IMR-90 (cell line): ENCODE measurements at regions not wholly inside any gene's neighbourhood (a gene's known extent, or its start where the extent isn't known, plus 50 kb on each side); places are given as distances from the start of the nearest gene placed in this dataset.

Source experiments
- CEBPB ChIP-seq: IDR thresholded peaks from 2 replicates; pipeline ENCODE4 v1.6.1; 2012; ENCODE audit warnings: low read depth, low read length, improper control_type of control experiment
- CTCF ChIP-seq: conservative IDR thresholded peaks from 2 replicates; pipeline ENCODE4 v1.5.1; 2012; ENCODE audit warnings: mild to moderate bottlenecking, low read depth, low read length, improper control_type of control experiment
- MXI1 ChIP-seq: IDR thresholded peaks from 2 replicates; pipeline ENCODE4 v1.6.1; 2012; ENCODE audit warnings: low read depth, mild to moderate bottlenecking, low read length, moderate library complexity, borderline replicate concordance
- POLR2A ChIP-seq: IDR thresholded peaks from 2 replicates; pipeline ENCODE4 v1.6.1; 2012; ENCODE audit warnings: mild to moderate bottlenecking, low read depth, low read length
- RAD21 ChIP-seq: IDR thresholded peaks from 2 replicates; pipeline ENCODE4 v1.6.1; 2012; ENCODE audit warnings: low read length, improper control_type of control experiment
- RCOR1 ChIP-seq: IDR thresholded peaks from 2 replicates; pipeline ENCODE4 v1.6.1; 2012; ENCODE audit warnings: mild to moderate bottlenecking, low read length, improper control_type of control experiment; ENCODE audit not compliant: insufficient replicate concordance
- RFX5 ChIP-seq: IDR thresholded peaks from 2 replicates; pipeline ENCODE4 v1.8.0; 2012; ENCODE audit warnings: low read depth, mild to moderate bottlenecking, low read length, moderate library complexity
- SMC3 ChIP-seq: fragments of 150-350 bp; IDR thresholded peaks from 2 replicates; pipeline ENCODE4 v1.6.1; 2016; ENCODE audit warnings: low read depth, mild to moderate bottlenecking, antibody characterized with exemption, low read length, moderate library complexity
- TF ChIP-seq, protein P1 (sequence below): fragments of 150-350 bp; IDR thresholded peaks from 2 replicates; pipeline ENCODE4 v1.6.1; 2016; ENCODE audit warnings: low read depth, mild to moderate bottlenecking, low read length, moderate library complexity, borderline replicate concordance

DNA sequence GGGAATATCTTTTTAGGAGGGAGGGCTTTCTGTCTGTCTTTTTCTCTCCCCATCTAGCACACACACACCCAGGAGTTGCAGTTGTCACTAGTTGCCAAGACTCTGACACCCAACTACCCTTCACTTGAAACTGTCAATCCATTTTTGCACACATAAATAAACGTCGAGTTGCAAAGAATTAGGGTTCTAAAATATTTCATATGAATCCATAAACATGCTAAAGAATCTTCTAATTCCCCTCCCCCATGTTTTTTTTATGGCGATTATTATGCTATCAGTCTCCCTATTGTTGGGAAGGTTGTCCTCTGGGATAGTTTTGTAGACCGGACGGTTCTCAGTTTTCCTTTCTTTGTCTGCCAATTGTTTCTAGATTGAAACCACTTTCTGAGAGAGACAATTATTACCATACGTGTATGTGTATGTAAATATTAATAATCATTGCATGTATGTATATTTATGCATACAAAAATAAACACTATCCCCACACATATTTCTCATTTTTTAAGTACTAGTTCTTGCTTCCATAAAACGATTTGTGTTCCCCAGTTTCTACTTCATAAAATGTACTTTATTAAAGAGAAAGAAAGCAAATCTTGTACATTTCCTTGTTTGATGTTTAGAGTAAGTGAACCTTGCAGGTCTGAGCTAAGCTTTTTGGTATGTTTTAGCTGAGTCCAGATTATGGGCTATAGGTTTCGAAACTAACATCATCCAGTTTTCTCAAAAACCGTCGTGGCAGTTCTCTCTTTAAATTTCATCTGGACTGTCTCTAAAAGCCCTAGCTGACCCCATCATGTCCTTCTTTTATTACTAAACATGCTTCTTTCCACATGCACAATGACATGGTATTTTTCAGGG lies 165.0 kb upstream of the MPDZ start:
- no peak for TF ChIP-seq CEBPB
- no peak for TF ChIP-seq POLR2A
- TF ChIP-seq, protein P1, sequence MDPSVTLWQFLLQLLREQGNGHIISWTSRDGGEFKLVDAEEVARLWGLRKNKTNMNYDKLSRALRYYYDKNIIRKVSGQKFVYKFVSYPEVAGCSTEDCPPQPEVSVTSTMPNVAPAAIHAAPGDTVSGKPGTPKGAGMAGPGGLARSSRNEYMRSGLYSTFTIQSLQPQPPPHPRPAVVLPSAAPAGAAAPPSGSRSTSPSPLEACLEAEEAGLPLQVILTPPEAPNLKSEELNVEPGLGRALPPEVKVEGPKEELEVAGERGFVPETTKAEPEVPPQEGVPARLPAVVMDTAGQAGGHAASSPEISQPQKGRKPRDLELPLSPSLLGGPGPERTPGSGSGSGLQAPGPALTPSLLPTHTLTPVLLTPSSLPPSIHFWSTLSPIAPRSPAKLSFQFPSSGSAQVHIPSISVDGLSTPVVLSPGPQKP = no peak
- TF ChIP-seq CTCF = no peak
- TF ChIP-seq RCOR1 = no peak
- no peak for TF ChIP-seq SMC3
- no peak for TF ChIP-seq RFX5
- TF ChIP-seq MXI1 = no peak
- no peak for TF ChIP-seq RAD21
